Activated naive CD4-positive, alpha-beta T cell treated with anti-CD3 and anti-CD28 coated beads, Interleukin-2, amount 10 ng/mL, durations not matched to agents 7 days and 5 days (primary cell): ENCODE measurements at regions not wholly inside any gene's neighbourhood (a gene's known extent, or its start where the extent isn't known, plus 50 kb on each side); places are given as distances from the start of the nearest gene placed in this dataset.

Experiments
- CTCF ChIA-PET: fragments of 350-600 bp; sonication (Branson Sonifier 250); formaldehyde crosslinking; loops from one replicate; lab custom pipeline; 2021; ENCODE audit warnings: antibody characterized with exemption; lab: Charles Lee
- DNase-seq: peaks from one replicate; pipeline ENCODE4 v3.0.0-alpha.2; 2020
- H3K27ac Mint-ChIP-seq: one replicate; pipeline ENCODE4 v1.8.0; 2021; ENCODE audit warnings: mild to moderate bottlenecking, moderate library complexity, mixed read lengths
- H3K27me3 Mint-ChIP-seq: one replicate; pipeline ENCODE4 v1.8.0; 2021; ENCODE audit warnings: mild to moderate bottlenecking, mixed read lengths
- H3K36me3 Mint-ChIP-seq: one replicate; pipeline ENCODE4 v1.8.0; 2021; ENCODE audit warnings: mixed read lengths
- H3K4me1 Mint-ChIP-seq: one replicate; pipeline ENCODE4 v1.8.0; 2021; ENCODE audit warnings: mixed read lengths
- H3K4me3 Mint-ChIP-seq: one replicate; pipeline ENCODE4 v1.8.0; 2021; ENCODE audit warnings: mild to moderate bottlenecking, moderate library complexity, mixed read lengths
- H3K9me3 Mint-ChIP-seq: one replicate; pipeline ENCODE4 v1.8.0; 2021; ENCODE audit warnings: mixed read lengths

DNA sequence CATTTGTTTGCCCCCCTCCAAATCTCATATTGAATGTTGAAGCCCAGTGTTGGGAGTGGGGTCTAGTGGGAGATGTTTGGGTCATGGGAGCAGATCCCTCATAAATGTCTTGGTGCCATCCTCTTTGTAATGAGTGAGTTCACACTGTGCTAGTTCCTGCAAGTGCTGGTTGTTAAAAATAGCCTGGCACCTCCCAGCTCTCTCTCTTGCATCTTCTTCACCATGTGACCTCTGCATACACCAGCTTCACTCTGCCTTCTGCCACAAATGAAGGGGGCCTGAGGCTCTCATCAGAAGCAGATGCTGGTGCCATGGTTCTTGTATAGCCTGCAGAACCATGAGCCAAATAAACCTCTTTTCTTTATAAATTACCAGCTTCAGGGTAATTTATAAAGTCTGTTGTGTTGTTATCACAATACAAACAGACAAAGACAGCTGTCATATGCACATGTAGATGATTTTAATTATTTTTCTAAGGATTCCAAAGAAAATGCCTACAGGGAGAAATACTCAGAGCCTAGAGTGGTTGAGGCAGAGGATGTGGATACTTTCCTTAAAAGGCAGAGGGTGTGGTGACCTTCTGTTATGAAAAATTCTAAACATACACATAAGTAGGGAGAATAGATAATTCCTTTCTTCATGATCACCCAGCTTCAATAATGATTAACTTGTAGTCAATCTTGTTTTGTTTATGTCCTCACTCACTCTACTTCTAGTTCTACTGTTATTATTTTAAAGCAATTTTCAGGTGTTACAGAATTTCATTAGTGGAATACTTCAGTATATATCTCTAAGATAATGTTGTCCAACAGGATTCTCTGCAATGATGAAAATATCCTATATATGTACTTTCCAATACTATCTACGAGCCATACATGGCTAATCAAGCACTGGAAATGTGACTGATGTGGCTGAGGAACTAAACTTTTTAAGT lies 75.1 kb upstream of the RANBP6 start:
- Mint-ChIP-seq H3K4me3 (no peak overlapping the region), H3K27me3 (peaks cover 7% of the 10 kb centered on the region), H3K4me1 (no peaks in the 10 kb centered on the region), H3K27ac (no peak overlapping the region), H3K36me3 (no peaks in the 10 kb centered on the region), H3K9me3 (no peaks in the 10 kb centered on the region)
- CTCF ChIA-PET, result no interaction called here
- DNase-seq, result no peak

DNA sequence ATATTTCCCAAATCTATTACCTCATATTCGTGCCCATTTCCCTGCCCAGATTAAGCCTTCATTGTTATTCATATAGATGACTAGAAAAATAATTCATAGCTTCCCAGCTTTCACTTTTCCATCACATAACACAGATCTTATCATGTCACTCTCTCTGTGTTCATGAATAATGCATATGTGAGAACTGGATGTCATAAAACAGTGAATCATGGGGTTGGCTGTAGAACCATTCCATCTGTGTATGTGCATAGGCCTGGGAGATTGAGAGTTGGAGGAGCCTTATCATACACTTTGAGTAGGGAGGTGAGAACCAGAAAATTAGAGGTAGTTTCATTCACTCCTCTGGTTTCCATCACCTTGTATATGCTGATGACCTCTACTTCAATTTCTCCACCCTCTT lies 73.9 kb upstream of the RANBP6 start:
- DNase-seq, result no peak
- Mint-ChIP-seq H3K27me3 (peaks cover 7% of the 10 kb centered on the region), H3K27ac (no peak overlapping the region), H3K9me3 (no peaks in the 10 kb centered on the region), H3K4me3 (no peak overlapping the region), H3K4me1 (no peaks in the 10 kb centered on the region), H3K36me3 (no peaks in the 10 kb centered on the region)
- CTCF ChIA-PET, result no interaction called here

DNA sequence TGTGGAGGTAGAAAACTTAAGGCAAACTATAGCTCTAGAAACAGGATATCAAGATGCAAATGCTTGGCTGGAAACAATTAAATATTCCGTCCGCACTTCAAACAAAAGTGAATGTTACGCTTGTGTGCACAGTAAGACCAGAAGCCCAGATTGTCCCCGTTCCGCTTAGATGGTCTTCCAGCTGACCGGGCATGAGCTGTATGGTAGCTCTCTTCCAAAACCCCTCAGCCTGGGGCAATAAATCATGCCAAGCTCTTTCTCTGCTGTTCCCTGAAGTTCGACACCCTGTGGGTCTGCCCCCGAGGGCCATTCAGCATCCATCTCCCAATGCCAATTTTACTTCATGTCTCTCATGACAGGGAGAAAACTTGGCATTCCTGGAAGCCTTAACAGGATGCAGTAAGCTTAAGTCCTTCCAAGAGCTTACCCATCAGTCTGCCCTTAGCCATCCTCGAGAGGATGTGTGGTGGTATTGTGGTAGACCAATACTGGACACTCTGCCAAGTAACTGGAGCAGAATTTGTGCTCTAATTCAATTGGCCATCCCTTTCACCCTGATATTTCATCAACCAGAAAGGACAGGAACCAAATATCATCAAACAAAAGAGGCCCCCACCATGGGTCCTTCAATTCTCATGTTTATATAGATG lies 70.7 kb upstream of the RANBP6 start:
- H3K27ac Mint-ChIP-seq, result no peak overlapping the region
- CTCF ChIA-PET, result no interaction called here
- H3K27me3 Mint-ChIP-seq, result peaks cover 7% of the 10 kb centered on the region
- H3K4me3 Mint-ChIP-seq, result no peak overlapping the region
- H3K9me3 Mint-ChIP-seq, result no peaks in the 10 kb centered on the region
- H3K4me1 Mint-ChIP-seq, result no peaks in the 10 kb centered on the region
- no peak for DNase-seq
- no peaks in the 10 kb centered on the region for H3K36me3 Mint-ChIP-seq

DNA sequence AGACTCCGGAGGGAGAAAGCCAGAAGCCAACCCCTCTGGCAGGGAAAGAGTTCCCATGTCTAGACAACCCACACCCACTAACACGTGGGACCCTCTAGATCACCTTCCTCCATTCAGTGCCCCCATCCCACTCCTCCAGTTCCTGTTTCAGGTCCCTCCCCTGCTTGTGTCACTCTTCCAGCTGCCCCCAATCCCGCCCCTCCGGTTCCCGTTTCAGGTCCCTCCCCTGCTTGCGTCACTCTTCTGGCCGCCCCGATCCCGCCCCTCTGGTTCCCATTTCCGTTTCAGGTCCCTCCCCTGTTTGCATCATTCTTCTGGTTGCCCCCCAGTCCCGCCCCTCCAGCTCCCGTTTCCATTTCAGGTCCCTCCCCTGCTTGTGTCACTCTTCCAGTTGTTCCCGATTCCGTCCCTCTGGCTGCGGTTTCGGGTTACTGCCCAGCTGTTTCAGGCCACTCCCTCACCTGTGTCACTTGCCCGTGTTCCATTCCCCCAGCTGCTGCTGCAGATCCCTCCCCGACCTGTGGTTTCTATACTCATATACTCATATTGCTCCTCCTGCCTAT lies 64.8 kb upstream of the RANBP6 start:
- Mint-ChIP-seq H3K36me3 (no peaks in the 10 kb centered on the region), H3K27ac (peak overlapping the region; percentile 82), H3K4me1 (peaks cover 5% of the 10 kb centered on the region), H3K4me3 (peak overlapping the region; percentile 63), H3K27me3 (peaks cover 16% of the 10 kb centered on the region), H3K9me3 (no peaks in the 10 kb centered on the region)
- peak; percentile 56 for DNase-seq
- CTCF ChIA-PET, result interaction anchor here (0.6 kb wide), 1 partner anchor 113 kb away, joined by 3 read pairs; no protein-coding TSS in a partner anchor

- no peak for DNase-seq
- CTCF ChIA-PET, result no interaction called here
- H3K36me3 Mint-ChIP-seq, result no peaks in the 10 kb centered on the region
- no peak overlapping the region for H3K27ac Mint-ChIP-seq
- H3K27me3 Mint-ChIP-seq, result peaks cover 16% of the 10 kb centered on the region
- H3K9me3 Mint-ChIP-seq, result no peaks in the 10 kb centered on the region
- H3K4me3 Mint-ChIP-seq, result no peak overlapping the region
- H3K4me1 Mint-ChIP-seq, result peaks cover 5% of the 10 kb centered on the region
Observed at GRCh38 chr9:6079386-6079785, 64.0 kb upstream of the RANBP6 start.

GRCh38 chr9:6078382-6079105 lies 63.1 kb upstream of the RANBP6 start:
- no peak for DNase-seq
- Mint-ChIP-seq H3K9me3 (no peaks in the 10 kb centered on the region), H3K4me3 (no peak overlapping the region), H3K36me3 (no peaks in the 10 kb centered on the region), H3K27ac (no peak overlapping the region), H3K27me3 (peaks cover 16% of the 10 kb centered on the region), H3K4me1 (peaks cover 5% of the 10 kb centered on the region)
- CTCF ChIA-PET, result no interaction called here

DNA sequence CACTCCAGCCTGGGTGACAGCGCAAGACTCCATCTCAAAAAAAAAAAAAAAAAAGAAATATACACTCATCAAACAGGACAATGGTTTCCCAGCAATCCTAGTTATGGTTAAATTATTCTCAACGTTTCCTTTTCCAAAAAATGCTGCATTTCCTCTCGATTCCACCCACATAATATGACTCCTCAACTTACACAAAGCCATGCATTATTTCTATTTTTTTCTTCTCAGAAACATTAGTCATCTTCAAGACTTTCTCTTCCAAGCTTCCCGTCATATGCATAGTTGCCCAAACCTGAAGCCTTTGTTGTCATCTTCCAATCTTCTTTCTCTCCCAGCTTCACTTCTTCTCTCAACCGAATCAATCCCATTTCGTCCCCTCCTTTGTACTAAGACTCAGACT lies 61.4 kb upstream of the RANBP6 start:
- Mint-ChIP-seq H3K9me3 (no peaks in the 10 kb centered on the region), H3K36me3 (no peaks in the 10 kb centered on the region), H3K4me3 (no peak overlapping the region), H3K27me3 (peaks cover 16% of the 10 kb centered on the region), H3K4me1 (peaks cover 5% of the 10 kb centered on the region), H3K27ac (no peak overlapping the region)
- DNase-seq, result no peak
- CTCF ChIA-PET, result no interaction called here

DNA sequence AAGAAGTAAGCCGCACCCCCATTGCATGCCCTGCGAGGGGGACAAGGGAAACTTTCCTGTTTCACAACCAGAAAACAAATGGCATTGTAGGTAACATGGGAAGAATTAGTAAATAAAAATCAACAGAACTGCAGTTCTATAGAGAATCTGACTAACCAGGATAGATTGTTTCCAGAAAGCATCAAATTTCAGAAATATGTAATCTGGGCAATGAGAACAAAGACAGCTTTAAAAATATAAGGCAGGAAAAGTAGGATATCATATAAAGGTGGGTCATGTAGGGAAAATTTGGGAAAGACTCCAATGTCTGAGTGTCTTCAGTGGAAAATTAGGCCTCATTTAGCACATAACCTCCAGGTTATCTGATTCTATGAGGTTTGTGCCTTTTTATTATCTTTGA lies 58.3 kb upstream of the RANBP6 start:
- H3K9me3 Mint-ChIP-seq, result peaks cover 7% of the 10 kb centered on the region
- DNase-seq, result no peak
- no peak overlapping the region for H3K27ac Mint-ChIP-seq
- H3K36me3 Mint-ChIP-seq, result peaks cover 3% of the 10 kb centered on the region
- peaks cover 6% of the 10 kb centered on the region for H3K27me3 Mint-ChIP-seq
- no peak overlapping the region for H3K4me3 Mint-ChIP-seq
- CTCF ChIA-PET, result no interaction called here
- peaks cover 15% of the 10 kb centered on the region for H3K4me1 Mint-ChIP-seq

GRCh38 chr9:6072865-6073264 lies 57.4 kb upstream of the RANBP6 start:
- Mint-ChIP-seq H3K4me1 (peaks cover 22% of the 10 kb centered on the region), H3K9me3 (peaks cover 8% of the 10 kb centered on the region), H3K27me3 (no peaks in the 10 kb centered on the region), H3K36me3 (peaks cover 5% of the 10 kb centered on the region), H3K27ac (no peak overlapping the region), H3K4me3 (no peak overlapping the region)
- CTCF ChIA-PET, result no interaction called here
- no peak for DNase-seq

DNA sequence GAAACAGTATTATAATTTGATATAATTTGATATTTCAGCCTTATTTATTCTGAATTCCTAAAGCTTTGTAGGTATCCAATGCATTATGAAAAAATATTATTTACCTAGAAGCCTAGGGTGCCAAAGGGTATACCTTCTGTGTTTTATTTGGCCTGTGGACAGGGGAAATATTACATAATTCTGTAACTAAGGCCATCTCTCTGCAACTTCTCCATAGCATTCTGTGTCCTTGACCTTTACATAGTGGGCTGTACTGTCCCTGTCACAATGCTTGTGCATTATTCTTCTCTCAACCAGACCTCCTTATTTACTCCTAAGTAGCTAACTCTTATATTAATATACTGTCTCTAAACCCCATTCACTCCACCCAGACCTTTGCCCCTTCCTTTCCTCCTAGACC lies 57.0 kb upstream of the RANBP6 start:
- DNase-seq, result no peak
- H3K27me3 Mint-ChIP-seq, result no peaks in the 10 kb centered on the region
- no peak overlapping the region for H3K4me3 Mint-ChIP-seq
- H3K36me3 Mint-ChIP-seq, result peaks cover 8% of the 10 kb centered on the region
- H3K27ac Mint-ChIP-seq, result no peak overlapping the region
- H3K9me3 Mint-ChIP-seq, result peaks cover 10% of the 10 kb centered on the region
- peaks cover 24% of the 10 kb centered on the region for H3K4me1 Mint-ChIP-seq
- CTCF ChIA-PET, result interaction anchor here (1.0 kb wide), 1 partner anchor 18 kb away, joined by 3 read pairs; no protein-coding TSS in a partner anchor

DNA sequence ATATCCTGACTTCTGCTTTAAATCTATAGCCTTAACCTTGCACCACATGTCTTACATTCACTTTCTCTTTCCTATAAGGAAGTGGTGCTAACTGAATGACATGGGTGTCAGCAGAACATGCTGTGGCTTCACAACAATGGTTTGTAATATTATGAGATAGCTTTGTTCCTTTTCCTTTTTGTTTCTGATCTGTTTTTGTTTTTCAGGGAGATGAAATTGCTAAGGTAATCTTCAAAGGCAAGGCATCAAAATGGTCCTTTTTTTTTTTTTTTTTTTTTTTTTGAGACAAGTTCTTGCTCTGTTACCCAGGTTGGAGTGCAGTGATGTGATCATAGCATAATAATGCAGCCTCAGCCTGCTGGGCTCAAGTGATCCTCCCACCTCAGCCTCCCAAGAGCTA lies 53.6 kb upstream of the RANBP6 start:
- Mint-ChIP-seq H3K36me3 (peaks cover 10% of the 10 kb centered on the region), H3K27ac (peak overlapping the region; percentile 90), H3K4me3 (peak overlapping the region; percentile 38), H3K4me1 (peaks cover 24% of the 10 kb centered on the region), H3K9me3 (peaks cover 20% of the 10 kb centered on the region), H3K27me3 (peaks cover 7% of the 10 kb centered on the region)
- peak; percentile 39 for DNase-seq
- CTCF ChIA-PET, result interaction anchor here (2.5 kb wide), 1 partner anchor 14 kb away, joined by 11 read pairs; no protein-coding TSS in a partner anchor

- Mint-ChIP-seq H3K9me3 (peaks cover 20% of the 10 kb centered on the region), H3K27ac (no peak overlapping the region), H3K4me3 (no peak overlapping the region), H3K27me3 (peaks cover 17% of the 10 kb centered on the region), H3K36me3 (peaks cover 11% of the 10 kb centered on the region), H3K4me1 (peaks cover 36% of the 10 kb centered on the region)
- DNase-seq, result no peak
- CTCF ChIA-PET, result interaction anchor here (2.5 kb wide), 1 partner anchor 12 kb away, joined by 11 read pairs; no protein-coding TSS in a partner anchor
Observed at GRCh38 chr9:6067426-6067825, 52.0 kb upstream of the RANBP6 start.
